K562 (cell line): ENCODE measurements at regions not wholly inside any gene's neighbourhood (a gene's known extent, or its start where the extent isn't known, plus 50 kb on each side); places are given as distances from the start of the nearest gene placed in this dataset.

Source experiments
- ATAC-seq: fragments of 200-7000 bp; cut with Tn5 transposase; 3 replicates; pipeline ENCODE4 v1.9.1; 2020; ENCODE audit warnings: moderate library complexity
- BruUV-seq: library from RNA; stranded (reverse); fragments of 400-500 nt; replicated peaks from 2 replicates; lab custom pipeline; 2021; lab: Mats Ljungman, UMichigan
- CTCF ChIA-PET: fragments of 300-600 bp; formaldehyde crosslinking; extraction: SDS; loops from one replicate; lab custom pipeline; 2021; ENCODE audit warnings: low intra/inter-chr PET ratio; lab: Yijun Ruan, JAX
- POLR2A ChIA-PET: fragments of 300-600, 350-650 bp; sonication (Branson Sonifier 250); formaldehyde crosslinking; extraction: SDS; loops from one replicate; lab custom pipeline; 2021; ENCODE audit warnings: antibody characterized with exemption, inconsistent platforms; lab: Yijun Ruan, JAX
- DNase-seq, 4 experiments: peaks; one replicate each; pipeline versions ENCODE4 v3.0.0 to v3.0.0-alpha.2; 2011 to 2018; ENCODE audit warnings: low spot score in 3 of 4, mixed read lengths in 3 of 4; ENCODE audit errors: extremely low read depth in 1 of 4
- FAIRE-seq: peaks from 2 replicates; lab custom pipeline; 2011; peaks lifted over from hg19 to GRCh38; lab: Jason Lieb, UNC
- H2AFZ ChIP-seq: 2 replicates; pipeline ENCODE4 v1.6.0; 2011; ENCODE audit warnings: low read depth, low read length, control low read depth, inconsistent platforms
- H3K27ac ChIP-seq: fragments of 200-600 bp; 3 replicates; pipeline ENCODE4 v1.8.0; 2011; ENCODE audit warnings: low read depth, mild to moderate bottlenecking, control low read depth, inconsistent platforms, low read length, moderate library complexity, mixed read lengths; ENCODE audit errors: extremely low read depth
- H3K27me3 ChIP-seq, 2 experiments: fragments of 300-600 bp in 1 of 2; 2 replicates in 1 of 2; 3 replicates in 1 of 2; pipeline versions ENCODE4 v1.6.0 to v1.8.0; 2011; ENCODE audit warnings: inconsistent platforms in 2 of 2, low read length in 2 of 2, mild to moderate bottlenecking in 1 of 2, mixed read lengths in 1 of 2, moderate library complexity in 1 of 2; ENCODE audit not compliant: control insufficient read depth in 2 of 2, insufficient read depth in 2 of 2
- H3K36me3 ChIP-seq: fragments of 300-600 bp; 3 replicates; pipeline ENCODE4 v1.8.0; 2011; ENCODE audit warnings: mild to moderate bottlenecking, low read length, inconsistent platforms; ENCODE audit not compliant: control insufficient read depth, insufficient read depth
- H3K4me1 ChIP-seq, 2 experiments: fragments of 200-600 bp in 1 of 2; replicated peaks in 1 of 2; 2 replicates in 1 of 2; 3 replicates in 1 of 2; pipeline versions ENCODE4 v1.5.1 to v1.8.0; 2011; ENCODE audit warnings: inconsistent platforms in 2 of 2, low read length in 2 of 2, mild to moderate bottlenecking in 1 of 2, mixed read lengths in 1 of 2, moderate library complexity in 1 of 2; ENCODE audit not compliant: control insufficient read depth in 2 of 2, insufficient read depth in 2 of 2
- H3K4me2 ChIP-seq: 2 replicates; pipeline ENCODE4 v1.6.1; 2011; ENCODE audit warnings: low read length, control low read depth, inconsistent platforms, mixed read lengths; ENCODE audit not compliant: insufficient read depth
- H3K4me3 ChIP-seq: fragments of 200-600 bp; sonication (generic), shearing (Covaris generic); 2 replicates; pipeline ENCODE4 v1.5.1; 2016; ENCODE audit warnings: control low read depth, inconsistent platforms
- H3K79me2 ChIP-seq: fragments of 200-600 bp; 3 replicates; pipeline ENCODE4 v1.8.0; 2011; ENCODE audit warnings: low read length, inconsistent platforms; ENCODE audit not compliant: control insufficient read depth, insufficient read depth
- H3K9ac ChIP-seq, 2 experiments: 2 replicates each; pipeline versions ENCODE4 v1.6.0 to v1.6.1; 2011; ENCODE audit warnings: low read depth in 2 of 2, low read length in 2 of 2, control low read depth in 1 of 2, inconsistent platforms in 1 of 2, mild to moderate bottlenecking in 1 of 2, mixed read lengths in 1 of 2; ENCODE audit not compliant: insufficient read depth in 1 of 2
- H3K9me1 ChIP-seq: one replicate; pipeline ENCODE4 v1.6.0; 2011; ENCODE audit warnings: inconsistent platforms, mild to moderate bottlenecking, low read length, moderate library complexity; ENCODE audit not compliant: control insufficient read depth, insufficient read depth
- H3K9me3 ChIP-seq: replicated peaks from 2 replicates; pipeline ENCODE4 v1.5.1; 2011; ENCODE audit warnings: low read depth, low read length, inconsistent platforms; ENCODE audit not compliant: control insufficient read depth, insufficient read depth
- H4K20me1 ChIP-seq: replicated peaks from 2 replicates; pipeline ENCODE4 v1.6.1; 2011; ENCODE audit warnings: low read length, inconsistent platforms, mixed read lengths; ENCODE audit not compliant: control insufficient read depth, insufficient read depth
- ARNT ChIP-seq, 2 experiments: fragments of 450-650 bp; IDR thresholded peaks; 2 replicates each; pipeline ENCODE4 v1.6.1; 2016; ENCODE audit warnings: mild to moderate bottlenecking in 1 of 2
- EHMT2 ChIP-seq: fragments of 450-650 bp; IDR thresholded peaks from 2 replicates; pipeline ENCODE4 v1.6.1; 2018; ENCODE audit warnings: antibody characterized with exemption
- KAT7 ChIP-seq: sonication (generic); formaldehyde crosslinking; IDR thresholded peaks from 2 replicates; pipeline ENCODE4 v1.8.0; 2022; ENCODE audit warnings: missing genetic modification reagents, mild to moderate bottlenecking, borderline replicate concordance
- NBN ChIP-seq: fragments of 450-650 bp; IDR thresholded peaks from 2 replicates; pipeline ENCODE4 v1.6.1; 2016; ENCODE audit warnings: low read depth, mild to moderate bottlenecking
- NELFE ChIP-seq: IDR thresholded peaks from 2 replicates; pipeline ENCODE4 v1.6.1; 2011; ENCODE audit warnings: mild to moderate bottlenecking; ENCODE audit not compliant: insufficient read depth, insufficient read length
- NFXL1 ChIP-seq: fragments of 450-650 bp; formaldehyde crosslinking; IDR thresholded peaks from 2 replicates; pipeline ENCODE4 v1.4.0; 2021; ENCODE audit warnings: mild to moderate bottlenecking
- PRMT5 ChIP-seq: sonication (generic); formaldehyde crosslinking; IDR thresholded peaks from 2 replicates; pipeline ENCODE4 v1.5.0; 2020; ENCODE audit warnings: missing genetic modification reagents
- RFX5 ChIP-seq: IDR thresholded peaks from 2 replicates; pipeline ENCODE4 v1.6.1; 2011; ENCODE audit warnings: low read depth, mild to moderate bottlenecking, improper control_type of control experiment, low read length
- SMAD1 ChIP-seq: fragments of 150-350 bp; IDR thresholded peaks from 2 replicates; pipeline ENCODE4 v1.6.1; 2014; ENCODE audit warnings: low read length, low read depth; ENCODE audit not compliant: partially characterized antibody
- STAG1 ChIP-seq: sonication (generic); formaldehyde crosslinking; IDR thresholded peaks from 2 replicates; pipeline ENCODE4 v1.5.0; 2020; ENCODE audit warnings: missing genetic modification reagents, borderline replicate concordance
- XRCC3 ChIP-seq: fragments of 450-650 bp; IDR thresholded peaks from 2 replicates; pipeline ENCODE4 v1.6.1; 2017; ENCODE audit warnings: mild to moderate bottlenecking, moderate library complexity
- ZNF146 ChIP-seq: IDR thresholded peaks from one replicate; pipeline ENCODE4 v1.6.1; 2018; ENCODE audit warnings: missing compliant biosample characterization; ENCODE audit not compliant: unreplicated experiment
- ZNF23 ChIP-seq: fragments of 250-450 bp; sonication (Bioruptor Pico); IDR thresholded peaks from 2 replicates; pipeline ENCODE4 v1.4.0; 2020; ENCODE audit warnings: mild to moderate bottlenecking
- ZNF316 ChIP-seq: fragments of 450-650 bp; IDR thresholded peaks from 2 replicates; pipeline ENCODE4 v1.6.1; 2016
- ZNF347 ChIP-seq: fragments of 450-650 bp; formaldehyde crosslinking; IDR thresholded peaks from 2 replicates; pipeline ENCODE4 v1.4.0; 2020; ENCODE audit warnings: low read depth, mild to moderate bottlenecking, moderate library complexity
- WGBS: fragments of 100-300 bp; shearing (Covaris generic); methylation state at CpG from one replicate; pipeline ENCODE4 v1.1.6; 2016; ENCODE audit warnings: low coverage, mixed read lengths; ENCODE audit not compliant: insufficient coverage; ENCODE audit errors: missing lambda C conversion rate; 5-methylcytosine and 5-hydroxymethylcytosine counted together
- in situ Hi-C: fragments of 300-500 bp; cut with MboI; formaldehyde crosslinking; loops from 4 replicates; pipeline ENCODE4 v1.15.0; 2018; ENCODE audit warnings: inconsistent platforms, mixed read lengths
- intact Hi-C: fragments of 100-400 bp; cut with micrococcal nuclease; formaldehyde crosslinking; loops from 2 replicates; pipeline ENCODE4 v1.14.2; 2022
- TF ChIP-seq, protein P1 (sequence below): sonication (generic); formaldehyde crosslinking; IDR thresholded peaks from 2 replicates; pipeline ENCODE4 v1.8.1; 2023; ENCODE audit warnings: missing genetic modification reagents, mild to moderate bottlenecking, borderline replicate concordance
- TF ChIP-seq, protein P2 (sequence below): sonication (generic); formaldehyde crosslinking; IDR thresholded peaks from 2 replicates; pipeline ENCODE4 v1.8.0; 2022; ENCODE audit warnings: mild to moderate bottlenecking, missing genetic modification reagents

DNA sequence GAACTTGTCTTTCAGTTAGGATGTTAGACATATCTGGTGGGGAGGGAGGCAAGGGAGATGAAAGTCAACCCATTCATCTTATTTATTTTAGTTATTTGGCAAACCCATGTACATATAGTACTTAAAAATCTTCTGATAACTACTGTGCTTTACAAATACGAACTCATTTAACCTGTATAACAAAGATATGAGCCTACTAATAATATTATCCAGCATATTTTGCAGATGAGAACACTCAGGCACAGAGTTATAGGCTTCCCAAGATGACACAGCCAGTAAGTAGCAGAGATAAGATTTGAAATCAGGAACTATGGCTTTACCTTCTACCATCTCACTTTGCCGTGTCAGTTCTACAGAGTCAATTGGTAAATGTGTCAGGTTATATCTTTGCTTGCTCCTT lies 262.6 kb upstream of the DOK6 start:
- Histone ChIP-seq H3K4me1 (no peaks in the 10 kb centered on the region), H2AFZ (no peak overlapping the region), H3K9me3 (no peaks in the 10 kb centered on the region), H3K27ac (no peak overlapping the region), H3K79me2 (no peaks in the 10 kb centered on the region), H3K27me3 (no peaks in the 10 kb centered on the region), H3K9ac (no peak overlapping the region), H3K4me2 (no peak overlapping the region), H3K9me1 (no peaks in the 10 kb centered on the region), H4K20me1 (no peaks in the 10 kb centered on the region), H3K36me3 (no peaks in the 10 kb centered on the region), H3K4me3 (no peak overlapping the region)
- BruUV-seq: no TSS peak
- in situ Hi-C loops: no loop called here
- intact Hi-C loops: no loop called here
- ATAC-seq (no peak), FAIRE-seq (no peak), DNase-seq (no peak)
- TF ChIP-seq EHMT2: no peak
- TF ChIP-seq XRCC3: no peak
- TF ChIP-seq KAT7 (CRISPR knock-in tag): no peak
- TF ChIP-seq ARNT (IDR thresholded peaks at IDR 0.05): no peak
- no peak for TF ChIP-seq RFX5
- TF ChIP-seq NBN: no peak
- no peak for TF ChIP-seq NFXL1 (CRISPR knock-in tag)
- TF ChIP-seq PRMT5: no peak
- TF ChIP-seq NELFE: no peak
- TF ChIP-seq ZNF23: no peak
- TF ChIP-seq ZNF316: no peak
- no peak for TF ChIP-seq STAG1
- no peak for TF ChIP-seq ZNF146 (CRISPR knock-in tag)
- TF ChIP-seq SMAD1: no peak
- no peak for TF ChIP-seq ZNF347 (CRISPR knock-in tag)
- TF ChIP-seq, protein P1, sequence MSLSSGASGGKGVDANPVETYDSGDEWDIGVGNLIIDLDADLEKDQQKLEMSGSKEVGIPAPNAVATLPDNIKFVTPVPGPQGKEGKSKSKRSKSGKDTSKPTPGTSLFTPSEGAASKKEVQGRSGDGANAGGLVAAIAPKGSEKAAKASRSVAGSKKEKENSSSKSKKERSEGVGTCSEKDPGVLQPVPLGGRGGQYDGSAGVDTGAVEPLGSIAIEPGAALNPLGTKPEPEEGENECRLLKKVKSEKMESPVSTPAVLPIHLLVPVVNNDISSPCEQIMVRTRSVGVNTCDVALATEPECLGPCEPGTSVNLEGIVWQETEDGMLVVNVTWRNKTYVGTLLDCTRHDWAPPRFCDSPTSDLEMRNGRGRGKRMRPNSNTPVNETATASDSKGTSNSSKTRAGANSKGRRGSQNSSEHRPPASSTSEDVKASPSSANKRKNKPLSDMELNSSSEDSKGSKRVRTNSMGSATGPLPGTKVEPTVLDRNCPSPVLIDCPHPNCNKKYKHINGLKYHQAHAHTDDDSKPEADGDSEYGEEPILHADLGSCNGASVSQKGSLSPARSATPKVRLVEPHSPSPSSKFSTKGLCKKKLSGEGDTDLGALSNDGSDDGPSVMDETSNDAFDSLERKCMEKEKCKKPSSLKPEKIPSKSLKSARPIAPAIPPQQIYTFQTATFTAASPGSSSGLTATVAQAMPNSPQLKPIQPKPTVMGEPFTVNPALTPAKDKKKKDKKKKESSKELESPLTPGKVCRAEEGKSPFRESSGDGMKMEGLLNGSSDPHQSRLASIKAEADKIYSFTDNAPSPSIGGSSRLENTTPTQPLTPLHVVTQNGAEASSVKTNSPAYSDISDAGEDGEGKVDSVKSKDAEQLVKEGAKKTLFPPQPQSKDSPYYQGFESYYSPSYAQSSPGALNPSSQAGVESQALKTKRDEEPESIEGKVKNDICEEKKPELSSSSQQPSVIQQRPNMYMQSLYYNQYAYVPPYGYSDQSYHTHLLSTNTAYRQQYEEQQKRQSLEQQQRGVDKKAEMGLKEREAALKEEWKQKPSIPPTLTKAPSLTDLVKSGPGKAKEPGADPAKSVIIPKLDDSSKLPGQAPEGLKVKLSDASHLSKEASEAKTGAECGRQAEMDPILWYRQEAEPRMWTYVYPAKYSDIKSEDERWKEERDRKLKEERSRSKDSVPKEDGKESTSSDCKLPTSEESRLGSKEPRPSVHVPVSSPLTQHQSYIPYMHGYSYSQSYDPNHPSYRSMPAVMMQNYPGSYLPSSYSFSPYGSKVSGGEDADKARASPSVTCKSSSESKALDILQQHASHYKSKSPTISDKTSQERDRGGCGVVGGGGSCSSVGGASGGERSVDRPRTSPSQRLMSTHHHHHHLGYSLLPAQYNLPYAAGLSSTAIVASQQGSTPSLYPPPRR (CRISPR knock-in tag): no peak
- TF ChIP-seq, protein P2, sequence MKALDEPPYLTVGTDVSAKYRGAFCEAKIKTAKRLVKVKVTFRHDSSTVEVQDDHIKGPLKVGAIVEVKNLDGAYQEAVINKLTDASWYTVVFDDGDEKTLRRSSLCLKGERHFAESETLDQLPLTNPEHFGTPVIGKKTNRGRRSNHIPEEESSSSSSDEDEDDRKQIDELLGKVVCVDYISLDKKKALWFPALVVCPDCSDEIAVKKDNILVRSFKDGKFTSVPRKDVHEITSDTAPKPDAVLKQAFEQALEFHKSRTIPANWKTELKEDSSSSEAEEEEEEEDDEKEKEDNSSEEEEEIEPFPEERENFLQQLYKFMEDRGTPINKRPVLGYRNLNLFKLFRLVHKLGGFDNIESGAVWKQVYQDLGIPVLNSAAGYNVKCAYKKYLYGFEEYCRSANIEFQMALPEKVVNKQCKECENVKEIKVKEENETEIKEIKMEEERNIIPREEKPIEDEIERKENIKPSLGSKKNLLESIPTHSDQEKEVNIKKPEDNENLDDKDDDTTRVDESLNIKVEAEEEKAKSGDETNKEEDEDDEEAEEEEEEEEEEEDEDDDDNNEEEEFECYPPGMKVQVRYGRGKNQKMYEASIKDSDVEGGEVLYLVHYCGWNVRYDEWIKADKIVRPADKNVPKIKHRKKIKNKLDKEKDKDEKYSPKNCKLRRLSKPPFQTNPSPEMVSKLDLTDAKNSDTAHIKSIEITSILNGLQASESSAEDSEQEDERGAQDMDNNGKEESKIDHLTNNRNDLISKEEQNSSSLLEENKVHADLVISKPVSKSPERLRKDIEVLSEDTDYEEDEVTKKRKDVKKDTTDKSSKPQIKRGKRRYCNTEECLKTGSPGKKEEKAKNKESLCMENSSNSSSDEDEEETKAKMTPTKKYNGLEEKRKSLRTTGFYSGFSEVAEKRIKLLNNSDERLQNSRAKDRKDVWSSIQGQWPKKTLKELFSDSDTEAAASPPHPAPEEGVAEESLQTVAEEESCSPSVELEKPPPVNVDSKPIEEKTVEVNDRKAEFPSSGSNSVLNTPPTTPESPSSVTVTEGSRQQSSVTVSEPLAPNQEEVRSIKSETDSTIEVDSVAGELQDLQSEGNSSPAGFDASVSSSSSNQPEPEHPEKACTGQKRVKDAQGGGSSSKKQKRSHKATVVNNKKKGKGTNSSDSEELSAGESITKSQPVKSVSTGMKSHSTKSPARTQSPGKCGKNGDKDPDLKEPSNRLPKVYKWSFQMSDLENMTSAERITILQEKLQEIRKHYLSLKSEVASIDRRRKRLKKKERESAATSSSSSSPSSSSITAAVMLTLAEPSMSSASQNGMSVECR (CRISPR knock-in tag): no peak
- WGBS: 0% methylated on average over 2 of the region's 2 CpGs
- ChIA-PET CTCF (no interaction called here), POLR2A (no interaction called here)
